Right lobe of liver (tissue), 4 donors: ENCODE measurements at regions not wholly inside any gene's neighbourhood (a gene's known extent, or its start where the extent isn't known, plus 50 kb on each side); places are given as distances from the start of the nearest gene placed in this dataset.

Experiments
- POLR2A ChIP-seq: fragments of 450-650 bp; IDR thresholded peaks from one replicate; pipeline ENCODE4 v1.6.1; 2017; ENCODE audit warnings: antibody characterized with exemption, mild to moderate bottlenecking
- TF ChIP-seq, protein P1 (sequence below), 4 donors: fragments of 200-600 bp in 3 of 4; fragments of 450-650 bp in 1 of 4; IDR thresholded peaks; one replicate each; pipeline versions ENCODE4 v1.5.1 to v1.8.0; 2016 to 2022; ENCODE audit warnings: antibody characterized with exemption in 4 of 4, mild to moderate bottlenecking in 2 of 4
- donor health status: DM: no; HTN: no; CAD: no.
- donor health status: DM: no; HTN: no; CAD: no.
- donor health status: DM: no; HTN: yes; CAD: no.

DNA sequence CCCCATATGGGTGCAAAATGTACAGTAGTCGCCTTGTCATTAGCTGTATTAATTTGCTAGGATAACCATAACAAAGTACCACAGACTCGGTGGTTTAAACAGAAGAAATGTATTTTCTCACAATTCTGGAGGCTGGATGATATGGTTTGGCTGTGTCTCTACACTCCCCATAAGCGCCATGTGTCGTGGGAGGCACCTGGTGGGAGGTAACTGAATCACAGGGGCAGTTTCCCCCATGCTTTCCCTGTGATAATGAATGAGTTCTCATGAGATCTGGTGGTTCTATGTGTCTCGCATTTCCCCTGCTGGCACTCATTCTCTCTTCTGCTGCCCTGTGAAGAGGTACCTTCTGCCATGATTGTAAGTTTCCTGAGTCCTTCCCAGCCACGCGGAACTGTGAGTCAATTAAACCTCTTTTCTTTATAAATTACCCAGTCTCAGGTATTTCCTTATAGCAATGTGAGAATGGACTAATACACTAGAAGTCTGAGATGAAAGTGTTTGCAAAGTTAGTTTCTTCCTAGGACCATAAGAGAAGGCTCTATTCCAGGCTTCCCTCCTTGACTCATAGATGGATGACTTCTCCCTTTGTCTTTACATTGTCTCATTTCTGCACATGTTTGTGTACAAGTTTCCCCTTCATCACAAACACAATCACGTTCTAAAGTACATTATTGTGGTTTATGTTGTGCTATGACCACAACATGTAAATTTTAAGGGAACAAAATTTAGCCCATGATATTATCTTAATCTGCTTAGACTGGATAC is 1442.6 kb downstream of the SUCLG1 start:
- TF ChIP-seq, protein P1, sequence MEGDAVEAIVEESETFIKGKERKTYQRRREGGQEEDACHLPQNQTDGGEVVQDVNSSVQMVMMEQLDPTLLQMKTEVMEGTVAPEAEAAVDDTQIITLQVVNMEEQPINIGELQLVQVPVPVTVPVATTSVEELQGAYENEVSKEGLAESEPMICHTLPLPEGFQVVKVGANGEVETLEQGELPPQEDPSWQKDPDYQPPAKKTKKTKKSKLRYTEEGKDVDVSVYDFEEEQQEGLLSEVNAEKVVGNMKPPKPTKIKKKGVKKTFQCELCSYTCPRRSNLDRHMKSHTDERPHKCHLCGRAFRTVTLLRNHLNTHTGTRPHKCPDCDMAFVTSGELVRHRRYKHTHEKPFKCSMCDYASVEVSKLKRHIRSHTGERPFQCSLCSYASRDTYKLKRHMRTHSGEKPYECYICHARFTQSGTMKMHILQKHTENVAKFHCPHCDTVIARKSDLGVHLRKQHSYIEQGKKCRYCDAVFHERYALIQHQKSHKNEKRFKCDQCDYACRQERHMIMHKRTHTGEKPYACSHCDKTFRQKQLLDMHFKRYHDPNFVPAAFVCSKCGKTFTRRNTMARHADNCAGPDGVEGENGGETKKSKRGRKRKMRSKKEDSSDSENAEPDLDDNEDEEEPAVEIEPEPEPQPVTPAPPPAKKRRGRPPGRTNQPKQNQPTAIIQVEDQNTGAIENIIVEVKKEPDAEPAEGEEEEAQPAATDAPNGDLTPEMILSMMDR (IDR thresholded peaks at IDR 0.05) = no peak
- TF ChIP-seq POLR2A = no peak
